ENCODE measurements at regions not wholly inside any gene's neighbourhood (a gene's known extent, or its start where the extent isn't known, plus 50 kb on each side); places are given as distances from the start of the nearest gene placed in this dataset.

DNA sequence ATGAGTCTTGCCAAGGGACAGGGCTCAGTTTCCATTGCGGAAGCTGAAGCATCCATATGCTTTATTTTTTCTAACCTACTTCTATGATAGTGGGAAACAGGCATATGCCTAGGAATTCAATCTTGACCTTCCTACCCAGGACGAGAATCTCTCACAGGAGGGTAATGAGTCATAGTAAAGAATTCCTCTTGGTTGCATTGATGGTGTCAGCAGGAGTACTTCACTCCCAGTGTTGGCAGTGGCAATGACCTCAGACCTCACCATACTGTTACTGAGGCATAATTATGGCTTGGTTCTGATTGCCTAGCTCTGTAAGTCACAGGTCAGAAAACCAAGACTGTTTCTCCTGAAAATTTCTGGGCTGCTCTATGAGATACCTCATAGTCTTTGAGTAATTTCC lies 552.9 kb downstream of the ARL4A start:
- H3K27me3 ChIP-seq, result no peaks in the 10 kb centered on the region
- H3K4me3 ChIP-seq, result no peak overlapping the region
- no peak overlapping the region for H3K27ac ChIP-seq
- H3K9me3 ChIP-seq, result no peaks in the 10 kb centered on the region
- TF ChIP-seq, protein P1, sequence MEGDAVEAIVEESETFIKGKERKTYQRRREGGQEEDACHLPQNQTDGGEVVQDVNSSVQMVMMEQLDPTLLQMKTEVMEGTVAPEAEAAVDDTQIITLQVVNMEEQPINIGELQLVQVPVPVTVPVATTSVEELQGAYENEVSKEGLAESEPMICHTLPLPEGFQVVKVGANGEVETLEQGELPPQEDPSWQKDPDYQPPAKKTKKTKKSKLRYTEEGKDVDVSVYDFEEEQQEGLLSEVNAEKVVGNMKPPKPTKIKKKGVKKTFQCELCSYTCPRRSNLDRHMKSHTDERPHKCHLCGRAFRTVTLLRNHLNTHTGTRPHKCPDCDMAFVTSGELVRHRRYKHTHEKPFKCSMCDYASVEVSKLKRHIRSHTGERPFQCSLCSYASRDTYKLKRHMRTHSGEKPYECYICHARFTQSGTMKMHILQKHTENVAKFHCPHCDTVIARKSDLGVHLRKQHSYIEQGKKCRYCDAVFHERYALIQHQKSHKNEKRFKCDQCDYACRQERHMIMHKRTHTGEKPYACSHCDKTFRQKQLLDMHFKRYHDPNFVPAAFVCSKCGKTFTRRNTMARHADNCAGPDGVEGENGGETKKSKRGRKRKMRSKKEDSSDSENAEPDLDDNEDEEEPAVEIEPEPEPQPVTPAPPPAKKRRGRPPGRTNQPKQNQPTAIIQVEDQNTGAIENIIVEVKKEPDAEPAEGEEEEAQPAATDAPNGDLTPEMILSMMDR (IDR thresholded peaks at IDR 0.05), result no peak
- no peaks in the 10 kb centered on the region for H3K4me1 ChIP-seq
- intact Hi-C loops (cut with DNase I; ENCODE audit: low total_unique reads), result no loop called here
- no peaks in the 10 kb centered on the region for H3K36me3 ChIP-seq
- DNase-seq, result no peak

DNA sequence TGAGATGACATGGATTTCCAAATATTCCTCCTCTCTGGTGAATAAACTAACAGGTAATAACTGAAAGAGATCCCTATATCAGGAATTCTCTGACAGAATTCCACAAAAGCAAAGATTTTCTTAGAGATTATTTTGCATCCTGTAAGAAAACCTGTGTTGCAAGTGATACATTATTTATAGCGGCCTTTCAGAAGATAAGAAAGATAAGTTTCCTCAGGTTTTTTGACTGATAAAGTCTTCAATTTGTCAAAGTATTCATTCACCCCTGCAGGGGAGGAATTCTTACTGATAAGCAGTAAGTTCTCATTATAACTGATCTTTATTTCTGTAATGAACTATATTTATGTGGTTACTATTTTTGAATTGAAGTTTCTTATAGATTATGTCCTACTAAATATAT lies 554.0 kb downstream of the ARL4A start:
- Histone ChIP-seq H3K36me3 (no peaks in the 10 kb centered on the region), H3K27me3 (no peaks in the 10 kb centered on the region), H3K4me3 (no peak overlapping the region), H3K9me3 (no peaks in the 10 kb centered on the region), H3K4me1 (no peaks in the 10 kb centered on the region), H3K27ac (no peak overlapping the region)
- intact Hi-C loops (cut with DNase I; ENCODE audit: low total_unique reads), result no loop called here
- TF ChIP-seq, protein P1 (IDR thresholded peaks at IDR 0.05), result no peak
- DNase-seq, result no peak

DNA sequence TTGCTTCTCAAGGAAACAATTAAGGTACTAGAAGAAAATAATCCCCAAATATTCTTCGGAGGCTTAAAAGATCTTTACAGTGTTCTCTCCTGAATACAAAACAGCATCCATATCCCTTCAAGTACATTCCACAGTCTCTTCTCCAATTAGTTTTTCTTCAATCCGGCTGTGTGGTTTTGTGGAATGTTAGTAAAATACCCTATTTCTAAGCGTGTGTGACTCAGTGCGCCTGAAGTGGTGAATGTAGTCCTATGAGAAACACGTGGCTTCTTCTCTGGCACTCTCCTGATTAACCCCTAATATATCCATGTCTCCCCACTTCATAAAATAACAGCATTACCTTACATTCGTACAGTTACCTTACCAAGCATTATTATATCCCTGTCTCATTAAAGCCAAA lies 570.2 kb downstream of the ARL4A start:
- Histone ChIP-seq H3K4me3 (no peak overlapping the region), H3K9me3 (no peaks in the 10 kb centered on the region), H3K27ac (no peak overlapping the region), H3K27me3 (no peaks in the 10 kb centered on the region), H3K36me3 (no peaks in the 10 kb centered on the region), H3K4me1 (no peaks in the 10 kb centered on the region)
- intact Hi-C loops (cut with DNase I; ENCODE audit: low total_unique reads), result no loop called here
- TF ChIP-seq, protein P1 (IDR thresholded peaks at IDR 0.05), result no peak
- DNase-seq, result no peak

DNA sequence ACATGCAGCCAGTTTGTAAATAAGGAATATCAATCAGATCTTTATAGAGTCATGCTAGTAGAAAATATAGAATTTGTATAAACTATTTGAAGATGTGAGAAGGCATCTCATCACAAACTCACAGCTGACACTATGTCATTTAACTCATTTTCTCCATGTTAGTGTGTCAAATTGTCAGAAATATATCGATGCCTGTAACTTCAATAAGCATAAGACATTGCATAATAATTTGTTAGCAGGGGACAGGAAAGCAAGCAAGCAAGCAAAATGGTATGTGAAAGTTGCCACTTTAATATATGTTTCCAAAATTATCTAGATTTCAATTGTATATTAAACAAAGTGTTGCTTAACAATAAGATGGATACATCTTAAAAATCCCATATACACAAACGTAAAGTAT lies 571.0 kb downstream of the ARL4A start:
- Histone ChIP-seq H3K27me3 (no peaks in the 10 kb centered on the region), H3K36me3 (no peaks in the 10 kb centered on the region), H3K27ac (no peak overlapping the region), H3K9me3 (no peaks in the 10 kb centered on the region), H3K4me1 (no peaks in the 10 kb centered on the region), H3K4me3 (no peak overlapping the region)
- intact Hi-C loops (cut with DNase I; ENCODE audit: low total_unique reads), result no loop called here
- TF ChIP-seq, protein P1 (IDR thresholded peaks at IDR 0.05), result no peak
- DNase-seq, result no peak

- Histone ChIP-seq H3K27me3 (no peaks in the 10 kb centered on the region), H3K36me3 (no peaks in the 10 kb centered on the region), H3K4me3 (no peak overlapping the region), H3K4me1 (no peaks in the 10 kb centered on the region), H3K27ac (no peak overlapping the region), H3K9me3 (no peaks in the 10 kb centered on the region)
- TF ChIP-seq, protein P1 (IDR thresholded peaks at IDR 0.05), result no peak
- DNase-seq, result no peak
- intact Hi-C loops (cut with DNase I; ENCODE audit: low total_unique reads), result loop anchor here (5.0 kb wide), 2 partner anchors 618 to 738 kb away; no protein-coding TSS in a partner anchor
Observed at GRCh38 chr7:13259930-13260329, 572.5 kb downstream of the ARL4A start.

DNA sequence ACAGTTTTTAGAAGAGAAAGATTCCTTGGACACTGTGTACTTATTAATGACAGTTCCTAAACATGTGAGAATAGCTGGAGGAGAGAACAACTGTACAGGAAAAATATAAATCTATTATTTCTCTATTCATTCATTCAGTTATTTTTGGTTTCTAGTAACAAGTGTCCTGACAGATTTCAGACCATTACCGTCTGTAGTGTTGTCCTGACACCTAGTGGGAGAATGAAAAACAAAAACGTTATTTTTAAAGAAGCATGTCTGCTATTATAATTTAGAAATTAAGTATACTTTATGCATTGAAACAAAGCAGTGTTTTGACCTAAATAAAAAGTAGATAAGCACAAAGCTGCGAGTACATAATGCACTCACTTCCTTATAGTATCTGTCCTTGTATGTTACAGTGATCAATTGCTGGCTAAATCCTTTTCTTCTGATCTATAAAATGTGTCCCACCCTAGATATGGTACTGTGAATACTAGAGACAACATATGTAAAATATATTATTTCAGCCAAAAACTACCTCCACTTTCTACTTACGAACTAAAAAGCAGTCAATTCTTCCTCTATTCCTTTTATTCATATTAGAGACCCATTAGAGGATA lies 575.6 kb downstream of the ARL4A start:
- intact Hi-C loops (cut with DNase I; ENCODE audit: low total_unique reads), result loop anchor here (5.0 kb wide), 2 partner anchors 621 to 741 kb away; no protein-coding TSS in a partner anchor
- H3K36me3 ChIP-seq, result no peaks in the 10 kb centered on the region
- no peak overlapping the region for H3K4me3 ChIP-seq
- TF ChIP-seq, protein P1 (IDR thresholded peaks at IDR 0.05), result peak; percentile 50 to 54
- no peak for DNase-seq
- H3K4me1 ChIP-seq, result no peaks in the 10 kb centered on the region
- H3K27ac ChIP-seq, result no peak overlapping the region
- H3K9me3 ChIP-seq, result no peaks in the 10 kb centered on the region
- H3K27me3 ChIP-seq, result no peaks in the 10 kb centered on the region
